ENCODE measurements at regions not wholly inside any gene's neighbourhood (a gene's known extent, or its start where the extent isn't known, plus 50 kb on each side); places are given as distances from the start of the nearest gene placed in this dataset.

- H3K27ac ChIP-seq: no peak overlapping the region
These were observed 157.9 kb downstream of the SUCNR1 start for GRCh38 chr3:152031321-152031720.

DNA sequence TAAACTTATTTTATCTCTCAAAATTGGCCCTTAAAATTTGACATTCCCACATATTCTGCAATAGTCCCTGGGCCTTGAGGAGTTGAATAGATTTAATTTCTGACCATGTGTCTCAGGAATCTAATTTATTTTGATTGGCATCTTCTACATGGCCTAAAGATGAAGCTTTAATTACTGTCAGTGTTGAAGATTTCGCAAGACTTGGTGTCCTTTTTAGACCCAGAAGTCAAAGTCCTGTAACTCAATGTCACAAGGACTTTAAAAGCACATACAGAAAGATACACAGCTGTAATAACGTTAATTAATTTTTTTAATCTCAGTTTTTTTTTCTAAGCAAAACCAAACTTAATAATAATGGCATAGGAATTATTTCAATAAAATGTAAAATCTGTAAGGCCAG, 163.9 kb downstream of the SUCNR1 start:
- Histone ChIP-seq H3K27ac (no peak overlapping the region), H3K9me3 (peaks cover 11% of the 10 kb centered on the region), H3K4me3 (no peak overlapping the region), H3K36me3 (no peaks in the 10 kb centered on the region), H3K27me3 (ENCODE audit: low read depth) (no peaks in the 10 kb centered on the region), H3K4me1 (no peaks in the 10 kb centered on the region)
- intact Hi-C loops (cut with DNase I): no loop called here
- no peak for DNase-seq
- ATAC-seq: no peak
- no peak for TF ChIP-seq CTCF (IDR thresholded peaks at IDR 0.05)

More at GRCh38 chr3:152031321-152031720, 157.9 kb downstream of the SUCNR1 start:
- Histone ChIP-seq H3K4me3 (no peak overlapping the region), H3K27me3 (ENCODE audit: low read depth) (no peaks in the 10 kb centered on the region), H3K9me3 (peaks cover 6% of the 10 kb centered on the region), H3K36me3 (no peaks in the 10 kb centered on the region), H3K4me1 (peaks cover 7% of the 10 kb centered on the region)
- ATAC-seq: no peak
- intact Hi-C loops (cut with DNase I): no loop called here
- TF ChIP-seq CTCF (IDR thresholded peaks at IDR 0.05): no peak
- no peak for DNase-seq

- Histone ChIP-seq H3K36me3 (no peaks in the 10 kb centered on the region), H3K27ac (no peak overlapping the region), H3K27me3 (ENCODE audit: low read depth) (no peaks in the 10 kb centered on the region), H3K4me1 (no peaks in the 10 kb centered on the region), H3K9me3 (peaks cover 11% of the 10 kb centered on the region), H3K4me3 (no peak overlapping the region)
- no peak for DNase-seq
- ATAC-seq: no peak
- TF ChIP-seq CTCF (IDR thresholded peaks at IDR 0.05): no peak
- intact Hi-C loops (cut with DNase I): no loop called here
These were observed 164.5 kb downstream of the SUCNR1 start for GRCh38 chr3:152037953-152038352.

GRCh38 chr3:152038490-152038889, 165.0 kb downstream of the SUCNR1 start:
- no peaks in the 10 kb centered on the region for H3K4me1 ChIP-seq

GRCh38 chr3:152039887-152040286, 166.4 kb downstream of the SUCNR1 start:
- Histone ChIP-seq H3K9me3 (peaks cover 11% of the 10 kb centered on the region), H3K27me3 (ENCODE audit: low read depth) (no peaks in the 10 kb centered on the region), H3K4me3 (no peak overlapping the region), H3K27ac (no peak overlapping the region), H3K36me3 (no peaks in the 10 kb centered on the region), H3K4me1 (no peaks in the 10 kb centered on the region)
- no peak for DNase-seq
- intact Hi-C loops (cut with DNase I): no loop called here
- no peak for TF ChIP-seq CTCF (IDR thresholded peaks at IDR 0.05)
- no peak for ATAC-seq

More at GRCh38 chr3:152038490-152038889, 165.0 kb downstream of the SUCNR1 start:
- ATAC-seq (no peak), DNase-seq (no peak)
- no peak for TF ChIP-seq CTCF (IDR thresholded peaks at IDR 0.05)
- Histone ChIP-seq H3K27me3 (ENCODE audit: low read depth) (no peaks in the 10 kb centered on the region), H3K9me3 (peaks cover 11% of the 10 kb centered on the region), H3K4me3 (no peak overlapping the region), H3K36me3 (no peaks in the 10 kb centered on the region), H3K27ac (no peak overlapping the region)
- intact Hi-C loops (cut with DNase I): no loop called here

DNA sequence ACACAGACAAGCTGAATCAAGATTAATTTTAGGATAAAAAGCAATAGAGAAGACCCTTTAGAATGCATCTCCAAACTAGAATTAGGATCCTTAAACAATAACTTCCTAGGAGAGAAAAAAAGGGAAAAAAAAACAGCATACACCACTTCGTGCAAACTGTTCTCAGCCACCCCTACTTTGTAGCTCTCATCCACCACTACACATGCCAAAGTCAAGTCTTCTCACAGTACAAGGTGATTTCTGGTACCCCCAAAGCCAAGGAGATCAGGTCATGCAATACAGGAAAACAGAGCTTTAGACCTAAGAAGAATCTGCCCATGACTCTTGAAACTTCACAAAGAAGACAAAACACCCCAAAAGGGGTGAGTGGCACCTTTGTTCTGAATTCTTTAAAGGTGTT, 166.9 kb downstream of the SUCNR1 start:
- H3K4me3 ChIP-seq: no peak overlapping the region
- no peaks in the 10 kb centered on the region for H3K36me3 ChIP-seq
- no peaks in the 10 kb centered on the region for H3K4me1 ChIP-seq
- TF ChIP-seq CTCF (IDR thresholded peaks at IDR 0.05): no peak
- H3K27ac ChIP-seq: no peak overlapping the region
- ATAC-seq (no peak), DNase-seq (no peak)
- H3K27me3 ChIP-seq (ENCODE audit: low read depth): no peaks in the 10 kb centered on the region
- intact Hi-C loops (cut with DNase I): no loop called here
- peaks cover 11% of the 10 kb centered on the region for H3K9me3 ChIP-seq

All from lower lobe of right lung (tissue), 2 donors.